ENCODE measurements at regions not wholly inside any gene's neighbourhood (a gene's known extent, or its start where the extent isn't known, plus 50 kb on each side); places are given as distances from the start of the nearest gene placed in this dataset.
"Not testable (repeated sequence)": the region's sequence is repeated elsewhere in the genome, so short reads cannot be mapped to it uniquely, and the experiment has no call there.

DNA sequence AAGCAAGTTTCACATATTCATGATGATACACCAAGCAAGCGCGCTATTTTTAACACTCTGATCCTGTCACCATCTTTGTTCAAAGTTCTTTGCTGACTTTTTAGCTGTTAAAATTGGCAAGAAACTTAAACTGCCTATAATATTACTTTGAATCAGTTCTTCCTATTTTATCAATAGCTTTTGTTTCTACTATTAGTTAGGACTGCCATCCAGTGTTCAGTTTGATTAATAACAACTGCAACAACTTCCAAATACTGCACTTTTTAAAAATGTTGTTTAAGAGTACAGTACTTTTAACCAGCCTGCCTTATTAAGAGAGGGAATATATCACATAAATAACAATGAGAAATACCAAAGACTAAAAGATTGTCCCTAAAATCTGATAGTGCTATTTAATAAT, 614.3 kb downstream of the FAM133A start:
- TF ChIP-seq, protein P1, sequence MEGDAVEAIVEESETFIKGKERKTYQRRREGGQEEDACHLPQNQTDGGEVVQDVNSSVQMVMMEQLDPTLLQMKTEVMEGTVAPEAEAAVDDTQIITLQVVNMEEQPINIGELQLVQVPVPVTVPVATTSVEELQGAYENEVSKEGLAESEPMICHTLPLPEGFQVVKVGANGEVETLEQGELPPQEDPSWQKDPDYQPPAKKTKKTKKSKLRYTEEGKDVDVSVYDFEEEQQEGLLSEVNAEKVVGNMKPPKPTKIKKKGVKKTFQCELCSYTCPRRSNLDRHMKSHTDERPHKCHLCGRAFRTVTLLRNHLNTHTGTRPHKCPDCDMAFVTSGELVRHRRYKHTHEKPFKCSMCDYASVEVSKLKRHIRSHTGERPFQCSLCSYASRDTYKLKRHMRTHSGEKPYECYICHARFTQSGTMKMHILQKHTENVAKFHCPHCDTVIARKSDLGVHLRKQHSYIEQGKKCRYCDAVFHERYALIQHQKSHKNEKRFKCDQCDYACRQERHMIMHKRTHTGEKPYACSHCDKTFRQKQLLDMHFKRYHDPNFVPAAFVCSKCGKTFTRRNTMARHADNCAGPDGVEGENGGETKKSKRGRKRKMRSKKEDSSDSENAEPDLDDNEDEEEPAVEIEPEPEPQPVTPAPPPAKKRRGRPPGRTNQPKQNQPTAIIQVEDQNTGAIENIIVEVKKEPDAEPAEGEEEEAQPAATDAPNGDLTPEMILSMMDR (IDR thresholded peaks at IDR 0.05), result no peak
- intact Hi-C loops (cut with DNase I), result no loop called here
- no peak overlapping the region for H3K27ac ChIP-seq
- H3K9me3 ChIP-seq, result peaks cover 5% of the 10 kb centered on the region
- no peak overlapping the region for H3K4me3 ChIP-seq
- 42 to 51% (median 44%) methylated on average over 2 of the region's 2 CpGs for WGBS, 3 donors
- no peaks in the 10 kb centered on the region for H3K36me3 ChIP-seq (ENCODE audit: insufficient read depth in 1 of 2, low read depth in 1 of 2)
- no peaks in the 10 kb centered on the region for H3K4me1 ChIP-seq
- no peak for ATAC-seq
- H3K27me3 ChIP-seq (ENCODE audit: insufficient read depth in 3 of 3, low read length in 2 of 3), result peaks cover 0 to 3% (median 0%) of the 10 kb centered on the region in 3 donors
- no peak for DNase-seq

DNA sequence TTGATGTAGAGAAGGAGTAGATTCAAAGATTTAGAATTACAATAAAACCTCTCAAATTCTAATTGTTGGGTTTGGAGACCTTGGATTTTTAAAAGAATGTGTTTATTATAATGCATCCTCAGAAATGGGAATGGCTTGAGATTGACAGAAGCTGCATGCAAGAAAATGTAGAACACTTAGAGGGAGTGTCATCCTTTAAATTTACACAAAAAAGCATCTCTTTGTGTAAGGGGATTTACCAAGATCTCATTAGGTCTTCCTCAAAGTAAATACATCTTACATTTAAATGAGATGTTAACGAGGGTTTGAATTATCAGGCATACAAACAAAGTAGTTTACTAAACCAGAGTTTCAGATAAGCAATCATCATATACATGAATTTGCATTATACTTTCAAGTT, 615.0 kb downstream of the FAM133A start:
- ATAC-seq (no peak), DNase-seq (no peak)
- Histone ChIP-seq H3K4me1 (no peaks in the 10 kb centered on the region), H3K36me3 (ENCODE audit: insufficient read depth in 1 of 2, low read depth in 1 of 2) (no peaks in the 10 kb centered on the region), H3K9me3 (no peaks in the 10 kb centered on the region), H3K27me3 (ENCODE audit: insufficient read depth in 3 of 3, low read length in 2 of 3) (peaks cover 0 to 3% (median 0%) of the 10 kb centered on the region in 3 donors), H3K4me3 (no peak overlapping the region), H3K27ac (no peak overlapping the region)
- intact Hi-C loops (cut with DNase I), result no loop called here
- TF ChIP-seq, protein P1 (IDR thresholded peaks at IDR 0.05), result no peak
- WGBS, 3 donors, result 18 to 33% (median 23%) methylated on average over 1 of the region's 1 CpG

DNA sequence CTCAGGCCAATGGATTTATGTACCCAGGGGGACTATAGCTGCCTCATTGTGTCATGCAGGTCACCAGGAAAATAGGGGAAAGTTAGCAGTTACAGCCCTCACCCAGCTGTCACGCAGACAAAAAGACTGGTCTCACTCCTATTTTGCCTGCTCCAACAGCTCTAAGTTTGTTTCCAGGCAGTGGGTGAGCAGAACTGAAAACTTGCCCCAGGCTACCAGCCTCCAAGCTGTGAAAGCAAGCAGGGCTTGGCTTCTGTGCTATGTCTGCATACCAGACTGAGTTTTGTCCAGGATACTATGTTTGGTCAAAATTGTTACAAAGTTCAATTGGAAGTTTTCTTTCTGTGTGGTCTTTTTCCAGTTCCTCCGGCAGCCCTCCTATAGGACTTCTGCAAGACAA, 628.4 kb downstream of the FAM133A start:
- Histone ChIP-seq H3K4me1 (no peaks in the 10 kb centered on the region), H3K27ac (no peak overlapping the region), H3K9me3 (peaks cover 3% of the 10 kb centered on the region), H3K4me3 (no peak overlapping the region), H3K27me3 (ENCODE audit: insufficient read depth in 3 of 3, low read length in 2 of 3) (no peaks in the 10 kb centered on the region), H3K36me3 (ENCODE audit: insufficient read depth in 1 of 2, low read depth in 1 of 2) (no peaks in the 10 kb centered on the region)
- DNase-seq (no peak), ATAC-seq (no peak)
- intact Hi-C loops (cut with DNase I), result no loop called here
- 68 to 89% (median 74%) methylated on average over 2 of the region's 2 CpGs for WGBS, 3 donors
- TF ChIP-seq, protein P1 (IDR thresholded peaks at IDR 0.05), result no peak

DNA sequence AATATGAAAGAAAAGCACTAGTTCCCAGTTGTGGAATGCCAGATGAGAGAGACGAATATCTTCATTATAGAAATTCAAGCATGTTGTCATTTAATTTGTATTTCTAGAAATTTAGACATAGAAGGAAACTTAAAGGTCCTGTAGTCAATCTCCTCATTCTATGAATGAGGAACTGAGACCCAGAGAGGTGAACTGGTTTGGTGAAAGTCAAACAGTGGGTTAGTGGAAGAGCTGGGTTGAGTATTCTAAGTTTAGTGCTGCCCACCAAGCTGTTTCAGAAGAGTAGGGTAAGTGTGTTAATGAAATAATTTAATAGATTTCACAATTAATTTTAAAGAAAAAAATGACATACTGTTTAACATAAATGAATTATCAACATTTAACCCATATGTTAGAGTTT, 655.2 kb downstream of the FAM133A start:
- Histone ChIP-seq H3K4me1 (no peaks in the 10 kb centered on the region), H3K27ac (no peak overlapping the region), H3K36me3 (ENCODE audit: insufficient read depth in 1 of 2, low read depth in 1 of 2) (no peaks in the 10 kb centered on the region), H3K9me3 (no peaks in the 10 kb centered on the region), H3K27me3 (ENCODE audit: insufficient read depth in 3 of 3, low read length in 2 of 3) (peaks cover 0 to 7% (median 0%) of the 10 kb centered on the region in 3 donors), H3K4me3 (no peak overlapping the region)
- WGBS, 3 donors, result 80 to 85% (median 84%) methylated on average over 1 of the region's 1 CpG
- TF ChIP-seq, protein P1 (IDR thresholded peaks at IDR 0.05), result no peak
- ATAC-seq (no peak), DNase-seq (no peak)
- intact Hi-C loops (cut with DNase I), result no loop called here

DNA sequence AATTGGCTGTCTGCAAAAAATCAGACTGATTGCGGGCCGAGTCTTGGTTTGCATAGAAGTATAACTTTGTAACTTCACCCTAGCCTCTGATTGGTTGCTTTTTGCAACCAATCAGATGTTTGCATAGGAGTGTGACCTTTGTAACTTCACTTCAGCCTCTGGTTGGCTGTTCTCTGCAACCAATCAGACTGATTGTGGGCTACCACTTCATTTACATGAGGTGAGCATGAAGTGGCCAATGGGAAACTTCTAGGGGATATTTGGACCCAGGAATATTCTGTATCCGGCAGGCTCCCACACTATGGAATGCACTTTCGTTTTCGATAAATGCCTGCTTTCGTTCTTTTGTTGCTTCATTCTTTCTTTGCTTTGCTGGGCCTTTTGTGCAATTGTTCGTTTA, 667.7 kb downstream of the FAM133A start:
- H3K27me3 ChIP-seq (ENCODE audit: insufficient read depth in 3 of 3, low read length in 2 of 3); H3K4me3 ChIP-seq; H3K4me1 ChIP-seq; H3K27ac ChIP-seq; ATAC-seq; intact Hi-C loops (cut with DNase I); H3K36me3 ChIP-seq (ENCODE audit: insufficient read depth in 1 of 2, low read depth in 1 of 2); H3K9me3 ChIP-seq; DNase-seq: not testable (repeated sequence)
- 81 to 92% (median 83%) methylated on average over 7 of the region's 7 CpGs for WGBS, 3 donors

Data from psoas muscle (tissue), 7 donors.